ENCODE measurements at regions not wholly inside any gene's neighbourhood (a gene's known extent, or its start where the extent isn't known, plus 50 kb on each side); places are given as distances from the start of the nearest gene placed in this dataset.

DNA sequence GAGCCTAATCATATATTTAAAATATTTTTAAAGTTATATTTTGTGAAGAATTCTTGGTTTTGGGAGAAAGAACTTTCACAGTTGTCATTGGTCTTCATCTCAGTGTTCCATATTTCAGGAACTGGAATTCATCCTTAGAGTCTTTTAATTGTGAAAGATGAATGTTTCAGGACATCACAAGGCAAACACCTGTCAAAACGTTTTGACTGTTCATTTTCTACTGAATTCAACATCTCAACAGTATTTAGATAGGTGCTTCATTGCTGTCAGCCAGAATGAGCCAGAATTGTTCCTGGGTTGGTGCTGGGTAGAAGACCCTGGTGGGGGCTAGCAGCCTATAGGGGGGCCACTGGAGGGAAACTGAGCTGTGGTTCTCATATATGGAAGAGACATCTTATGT lies 255.1 kb upstream of the CXCR4 start:
- TF ChIP-seq CTCF (IDR thresholded peaks at IDR 0.05) (no peak), POLR2A (IDR thresholded peaks at IDR 0.05) (no peak)

Data from right lobe of liver (tissue), 4 donors.